Heart right ventricle (tissue), 16 donors: ENCODE measurements at regions not wholly inside any gene's neighbourhood (a gene's known extent, or its start where the extent isn't known, plus 50 kb on each side); places are given as distances from the start of the nearest gene placed in this dataset.

ENCODE experiments used
- ATAC-seq, 8 donors: fragments of 200-7000 bp; cut with Tn5 transposase; one replicate each; pipeline ENCODE4 v1.9.1; 2020; ENCODE audit warnings: mild to moderate bottlenecking in 8 of 8, moderate library complexity in 8 of 8, moderate number of reproducible peaks in 1 of 8
- DNase-seq, 2 donors: peaks; one replicate each; pipeline ENCODE4 v3.0.0-alpha.2; 2020
- H3K27ac ChIP-seq, 10 donors: fragments of 200-600 bp; sonication (generic) in 2 of 10; one replicate each; pipeline versions ENCODE4 v1.5.0 to v1.8.0; 2020 to 2022; ENCODE audit warnings: mild to moderate bottlenecking in 3 of 10
- H3K27me3 ChIP-seq, 7 donors: fragments of 200-600 bp; one replicate each; pipeline ENCODE4 v1.8.0; 2021 to 2022; ENCODE audit warnings: mild to moderate bottlenecking in 2 of 7
- H3K36me3 ChIP-seq, 9 donors: fragments of 200-600 bp; sonication (generic) in 1 of 9; one replicate each; pipeline versions ENCODE4 v1.5.0 to v1.8.0; 2020 to 2022; ENCODE audit warnings: mild to moderate bottlenecking in 2 of 9
- H3K4me1 ChIP-seq, 9 donors: fragments of 200-600 bp; sonication (generic) in 1 of 9; one replicate each; pipeline versions ENCODE4 v1.5.0 to v1.8.0; 2020 to 2022; ENCODE audit warnings: mild to moderate bottlenecking in 4 of 9
- H3K4me3 ChIP-seq, 10 donors: fragments of 200-600 bp; sonication (generic) in 2 of 10; one replicate each; pipeline versions ENCODE4 v1.5.0 to v1.8.0; 2020 to 2022; ENCODE audit warnings: mild to moderate bottlenecking in 7 of 10, moderate library complexity in 2 of 10
- H3K9me3 ChIP-seq, 11 donors: fragments of 200-600 bp in 10 of 11; sonication (generic) in 2 of 11; one replicate each; pipeline versions ENCODE4 v1.5.0 to v1.8.0; 2013 to 2022; ENCODE audit warnings: mild to moderate bottlenecking in 2 of 11, control low read depth in 1 of 11, moderate library complexity in 1 of 11
- CTCF ChIP-seq, 9 donors: fragments of 200-600 bp; sonication (generic) in 2 of 9; IDR thresholded peaks; one replicate each; pipeline versions ENCODE4 v1.5.0 to v1.8.0; 2021 to 2022; ENCODE audit warnings: antibody characterized with exemption in 9 of 9, mild to moderate bottlenecking in 5 of 9, moderate library complexity in 1 of 9
- WGBS, 2 donors: extraction: QIAGEN DNeasy Blood & Tissue Kit; methylation state at CpG; one replicate each; pipeline ENCODE4 v1.1.7; 2013; ENCODE audit warnings: inconsistent platforms in 1 of 2; 5-methylcytosine and 5-hydroxymethylcytosine counted together
- intact Hi-C, 10 donors: fragments of 100-400 bp; cut with DNase I; formaldehyde crosslinking; loops; one replicate each; pipeline versions ENCODE4 v1.11.1 to v1.14.2; 2022
- donor health status: Arrhythmogenic right ventricular cardiomyopathy.
- donor health status: ischemic (EF 13 %, LVEDD 7.1; RV severe dilation, severe dysfunction).
- donor health status: healthy with polysubstance abuse.
- donor health status: DM: no; HTN: yes; CAD: no.
- donor health status: DM: no; HTN: no; CAD: no.
- donor health status: ischemic (EF 25% LVEDD 6.9; RV normal size, moderate dysfunction).
- donor health status: ischemic (EF 25% LVEDD 5.7; RV mildly dilated, moderate dysfunction).
- donor health status: healthy.
- donor health status: DM: yes; HTN: yes; CAD: no.
- donor health status: Ischemic cardiomyopathy.
- donor health status: ischemic (EF 35%, LVEDD 5.7; RV mildly dilated, moderate dysfunction).
- donor health status: nonischemic (EF 11% LVEDD 7.7; RV severe dilation, severe dysfunction).
- donor health status: DM: yes; HTN: yes; CAD: no.
- donor health status: PGD.
- donor health status: ischemic (EF 29% LVEDD 5.4; RV normal size, mild dysfunction).
- donor health status: nonischemic (EF 23%, LVEDD 6.1; RV moderate dilation, normal function).

GRCh38 chr4:3661989-3662388 lies 104.2 kb upstream of the ADRA2C start:
- H3K27me3 ChIP-seq: peaks cover 3 to 74% (median 47%) of the 10 kb centered on the region in 7 donors
- intact Hi-C loops: no loop called here
- H3K36me3 ChIP-seq: no peaks in the 10 kb centered on the region
- H3K4me3 ChIP-seq: no peak overlapping the region
- DNase-seq (no peak), ATAC-seq (no peak)
- WGBS, 2 donors: 58 to 60% methylated on average over 14 of the region's 14 CpGs
- H3K4me1 ChIP-seq: peaks cover 0 to 3% (median 0%) of the 10 kb centered on the region in 9 donors
- H3K27ac ChIP-seq: no peak overlapping the region
- H3K9me3 ChIP-seq: peaks cover 0 to 6% (median 0%) of the 10 kb centered on the region in 11 donors
- TF ChIP-seq CTCF (IDR thresholded peaks at IDR 0.05): no peak

- H3K27me3 ChIP-seq: peaks cover 3 to 82% (median 56%) of the 10 kb centered on the region in 7 donors
- peaks cover 0 to 3% (median 0%) of the 10 kb centered on the region in 9 donors for H3K4me1 ChIP-seq
- 82 to 86% methylated on average over 13 of the region's 13 CpGs for WGBS, 2 donors
- ATAC-seq (no peak), DNase-seq (no peak)
- H3K4me3 ChIP-seq: no peak overlapping the region
- no peak overlapping the region for H3K27ac ChIP-seq
- H3K9me3 ChIP-seq: no peaks in the 10 kb centered on the region
- no peak for TF ChIP-seq CTCF (IDR thresholded peaks at IDR 0.05)
- intact Hi-C loops: no loop called here
- H3K36me3 ChIP-seq: no peaks in the 10 kb centered on the region
Observed at GRCh38 chr4:3660928-3661515, 105.2 kb upstream of the ADRA2C start.

- no peaks in the 10 kb centered on the region for H3K9me3 ChIP-seq
- no peak overlapping the region for H3K4me3 ChIP-seq
- TF ChIP-seq CTCF (IDR thresholded peaks at IDR 0.05): no peak
- no peak overlapping the region for H3K27ac ChIP-seq
- peaks cover 3 to 83% (median 62%) of the 10 kb centered on the region in 7 donors for H3K27me3 ChIP-seq
- WGBS, 2 donors: 39 to 41% methylated on average over 23 of the region's 23 CpGs
- no peak for DNase-seq
- H3K4me1 ChIP-seq: peaks cover 0 to 3% (median 0%) of the 10 kb centered on the region in 9 donors
- ATAC-seq: no peak
- intact Hi-C loops: no loop called here
- no peaks in the 10 kb centered on the region for H3K36me3 ChIP-seq
Observed at GRCh38 chr4:3660086-3660927, 105.9 kb upstream of the ADRA2C start.

- H3K4me1 ChIP-seq: peaks cover 0 to 3% (median 0%) of the 10 kb centered on the region in 9 donors
- H3K27ac ChIP-seq: no peak overlapping the region
- H3K4me3 ChIP-seq: no peak overlapping the region
- ATAC-seq (no peak), DNase-seq (no peak)
- peaks cover 7 to 88% (median 73%) of the 10 kb centered on the region in 7 donors for H3K27me3 ChIP-seq
- no peak for TF ChIP-seq CTCF (IDR thresholded peaks at IDR 0.05)
- no peaks in the 10 kb centered on the region for H3K36me3 ChIP-seq
- intact Hi-C loops: no loop called here
- WGBS, 2 donors: 71 to 80% methylated on average over 9 of the region's 9 CpGs
- H3K9me3 ChIP-seq: no peaks in the 10 kb centered on the region
Observed at GRCh38 chr4:3659131-3659530, 107.1 kb upstream of the ADRA2C start.
